ENCODE measurements at regions not wholly inside any gene's neighbourhood (a gene's known extent, or its start where the extent isn't known, plus 50 kb on each side); places are given as distances from the start of the nearest gene placed in this dataset.

- in situ Hi-C loops (cut with HindIII; ENCODE audit: low sequenced_read_pairs) = no loop called here
Measured at GRCh38 chr3:117893001-117893400, 1141.6 kb downstream of the IGSF11 start.

- in situ Hi-C loops (cut with HindIII; ENCODE audit: low sequenced_read_pairs) = no loop called here
Measured at GRCh38 chr3:117893638-117894037, 1141.0 kb downstream of the IGSF11 start.

- in situ Hi-C loops (cut with HindIII; ENCODE audit: low sequenced_read_pairs) = no loop called here
Measured at GRCh38 chr3:117898722-117899522, 1135.7 kb downstream of the IGSF11 start.

GRCh38 chr3:117903226-117903625, 1131.4 kb downstream of the IGSF11 start:
- in situ Hi-C loops (cut with HindIII; ENCODE audit: low sequenced_read_pairs) = no loop called here

GRCh38 chr3:117910820-117911521, 1123.7 kb downstream of the IGSF11 start:
- in situ Hi-C loops (cut with HindIII; ENCODE audit: low sequenced_read_pairs) = no loop called here

GRCh38 chr3:117912352-117912751, 1122.3 kb downstream of the IGSF11 start:
- in situ Hi-C loops (cut with HindIII; ENCODE audit: low sequenced_read_pairs) = no loop called here

- in situ Hi-C loops (cut with HindIII; ENCODE audit: low sequenced_read_pairs) = no loop called here
Measured at GRCh38 chr3:117914540-117915100, 1120.0 kb downstream of the IGSF11 start.

- in situ Hi-C loops (cut with HindIII; ENCODE audit: low sequenced_read_pairs) = no loop called here
Measured at GRCh38 chr3:117916839-117917238, 1117.8 kb downstream of the IGSF11 start.

- in situ Hi-C loops (cut with HindIII; ENCODE audit: low sequenced_read_pairs) = no loop called here
Measured at GRCh38 chr3:117919621-117920020, 1115.0 kb downstream of the IGSF11 start.

- in situ Hi-C loops (cut with HindIII; ENCODE audit: low sequenced_read_pairs) = no loop called here
Measured at GRCh38 chr3:117920253-117920898, 1114.3 kb downstream of the IGSF11 start.

- in situ Hi-C loops (cut with HindIII; ENCODE audit: low sequenced_read_pairs) = no loop called here
Measured at GRCh38 chr3:117921411-117921810, 1113.2 kb downstream of the IGSF11 start.

- in situ Hi-C loops (cut with HindIII; ENCODE audit: low sequenced_read_pairs) = no loop called here
Measured at GRCh38 chr3:117922039-117922438, 1112.6 kb downstream of the IGSF11 start.

- in situ Hi-C loops (cut with HindIII; ENCODE audit: low sequenced_read_pairs) = no loop called here
Measured at GRCh38 chr3:117926819-117927218, 1107.8 kb downstream of the IGSF11 start.

- in situ Hi-C loops (cut with HindIII; ENCODE audit: low sequenced_read_pairs) = no loop called here
Measured at GRCh38 chr3:117927825-117928224, 1106.8 kb downstream of the IGSF11 start.

- in situ Hi-C loops (cut with HindIII; ENCODE audit: low sequenced_read_pairs) = no loop called here
Measured at GRCh38 chr3:117928836-117929235, 1105.8 kb downstream of the IGSF11 start.

- in situ Hi-C loops (cut with HindIII; ENCODE audit: low sequenced_read_pairs) = no loop called here
Measured at GRCh38 chr3:117932441-117932840, 1102.2 kb downstream of the IGSF11 start.

GRCh38 chr3:117936159-117936558, 1098.5 kb downstream of the IGSF11 start:
- in situ Hi-C loops (cut with HindIII; ENCODE audit: low sequenced_read_pairs) = no loop called here

GRCh38 chr3:117938974-117939373, 1095.7 kb downstream of the IGSF11 start:
- in situ Hi-C loops (cut with HindIII; ENCODE audit: low sequenced_read_pairs) = no loop called here

GRCh38 chr3:117939425-117940027, 1095.1 kb downstream of the IGSF11 start:
- in situ Hi-C loops (cut with HindIII; ENCODE audit: low sequenced_read_pairs) = no loop called here

- in situ Hi-C loops (cut with HindIII; ENCODE audit: low sequenced_read_pairs) = no loop called here
Measured at GRCh38 chr3:117941015-117941414, 1093.6 kb downstream of the IGSF11 start.

GRCh38 chr3:117941756-117942155, 1092.9 kb downstream of the IGSF11 start:
- in situ Hi-C loops (cut with HindIII; ENCODE audit: low sequenced_read_pairs) = no loop called here
